ENCODE measurements at regions not wholly inside any gene's neighbourhood (a gene's known extent, or its start where the extent isn't known, plus 50 kb on each side); places are given as distances from the start of the nearest gene placed in this dataset.
A peak's percentile ranks its signal among the peaks of the same experiment; 100 is the strongest.

DNA sequence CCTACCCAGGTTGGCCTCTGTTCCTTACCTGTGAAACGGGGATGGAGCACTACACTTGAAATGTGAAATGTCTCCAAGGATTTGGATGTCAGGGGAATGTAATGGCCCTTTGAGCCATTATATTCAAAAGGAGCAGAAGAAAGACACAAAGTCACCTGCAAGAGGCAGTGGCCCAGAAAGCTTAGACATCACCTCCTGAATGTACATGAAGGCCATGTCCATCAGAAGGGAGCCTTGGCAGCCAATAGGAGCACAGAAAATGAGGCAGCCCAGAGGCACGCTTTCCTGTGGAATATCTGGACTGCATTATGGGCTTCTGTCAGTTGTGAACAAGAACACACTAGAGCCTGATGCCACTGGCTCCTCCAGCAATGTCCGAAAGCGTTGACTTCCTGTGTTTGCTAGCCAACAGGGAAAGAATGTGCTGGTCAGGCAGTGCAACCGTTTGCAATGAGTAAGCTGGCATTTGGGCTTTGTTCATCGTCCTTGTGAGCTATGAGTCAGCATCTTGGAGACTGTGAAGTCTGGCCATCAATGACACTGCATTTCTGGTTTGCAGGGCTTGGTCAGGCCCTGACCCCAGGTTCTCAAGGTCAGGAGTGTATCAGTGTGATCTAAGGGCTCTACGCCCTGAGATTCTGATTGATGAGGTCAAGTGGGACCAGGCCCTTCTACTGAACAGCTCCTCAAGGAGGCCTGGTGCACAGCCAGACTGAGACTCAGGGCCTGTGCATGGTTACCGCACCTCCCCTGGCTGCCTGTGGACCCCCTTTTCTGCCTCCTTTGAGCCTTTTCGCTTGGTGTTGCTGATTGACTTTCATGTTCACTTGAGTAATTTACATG lies 222.4 kb downstream of the RPS24 start:
- TF ChIP-seq, protein P1, sequence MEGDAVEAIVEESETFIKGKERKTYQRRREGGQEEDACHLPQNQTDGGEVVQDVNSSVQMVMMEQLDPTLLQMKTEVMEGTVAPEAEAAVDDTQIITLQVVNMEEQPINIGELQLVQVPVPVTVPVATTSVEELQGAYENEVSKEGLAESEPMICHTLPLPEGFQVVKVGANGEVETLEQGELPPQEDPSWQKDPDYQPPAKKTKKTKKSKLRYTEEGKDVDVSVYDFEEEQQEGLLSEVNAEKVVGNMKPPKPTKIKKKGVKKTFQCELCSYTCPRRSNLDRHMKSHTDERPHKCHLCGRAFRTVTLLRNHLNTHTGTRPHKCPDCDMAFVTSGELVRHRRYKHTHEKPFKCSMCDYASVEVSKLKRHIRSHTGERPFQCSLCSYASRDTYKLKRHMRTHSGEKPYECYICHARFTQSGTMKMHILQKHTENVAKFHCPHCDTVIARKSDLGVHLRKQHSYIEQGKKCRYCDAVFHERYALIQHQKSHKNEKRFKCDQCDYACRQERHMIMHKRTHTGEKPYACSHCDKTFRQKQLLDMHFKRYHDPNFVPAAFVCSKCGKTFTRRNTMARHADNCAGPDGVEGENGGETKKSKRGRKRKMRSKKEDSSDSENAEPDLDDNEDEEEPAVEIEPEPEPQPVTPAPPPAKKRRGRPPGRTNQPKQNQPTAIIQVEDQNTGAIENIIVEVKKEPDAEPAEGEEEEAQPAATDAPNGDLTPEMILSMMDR (IDR thresholded peaks at IDR 0.05): no peak
- Histone ChIP-seq H3K4me1 (no peaks in the 10 kb centered on the region), H3K27me3 (no peaks in the 10 kb centered on the region), H3K4me3 (no peak overlapping the region), H3K9me3 (no peaks in the 10 kb centered on the region), H3K27ac (no peak overlapping the region), H3K36me3 (no peaks in the 10 kb centered on the region)
- DNase-seq (peak in 2 of 6 donors; percentile 26 to 33), ATAC-seq (peak in 3 of 4 donors; percentile 69 to 86 (median 72)), FAIRE-seq (no peak)
- intact Hi-C loops (cut with DNase I): no loop called here
- WGBS, 2 donors: 66 to 70% methylated on average over 9 of the region's 9 CpGs

DNA sequence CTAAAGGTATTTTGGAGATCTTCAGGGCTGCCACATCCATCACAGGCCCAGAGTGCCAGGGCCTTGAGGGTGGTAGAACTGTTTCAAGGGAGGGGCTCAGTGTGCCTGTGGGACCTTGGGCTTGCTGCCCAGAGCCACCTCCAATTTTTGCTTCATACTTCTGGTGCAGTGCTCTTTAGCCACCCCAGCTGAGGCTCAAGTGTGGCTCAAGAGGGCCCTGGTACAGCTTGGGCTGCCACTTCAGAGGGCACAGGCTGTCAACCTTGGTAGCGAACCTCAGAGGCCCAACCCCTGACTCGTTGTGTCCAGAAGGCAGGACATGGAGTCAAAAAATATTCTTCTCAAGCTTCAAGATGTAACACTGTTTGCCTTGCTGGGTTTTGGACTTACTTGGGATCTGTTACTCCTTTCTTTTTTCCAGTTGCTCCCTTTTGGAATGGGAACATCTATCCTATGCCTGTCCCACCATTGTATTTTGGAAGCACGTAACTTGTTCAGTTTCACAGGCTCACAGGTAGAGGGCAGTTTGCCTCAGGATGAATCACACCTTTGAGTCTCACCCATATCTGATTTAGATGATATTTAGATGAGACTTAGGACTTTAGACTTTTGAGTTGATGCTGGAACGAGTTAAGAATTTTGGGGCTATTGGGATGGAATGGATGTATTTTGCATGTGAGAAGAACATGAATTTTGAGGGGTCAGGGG lies 224.8 kb downstream of the RPS24 start:
- Histone ChIP-seq H3K4me1 (no peaks in the 10 kb centered on the region), H3K9me3 (no peaks in the 10 kb centered on the region), H3K27me3 (no peaks in the 10 kb centered on the region), H3K27ac (no peak overlapping the region), H3K4me3 (no peak overlapping the region), H3K36me3 (no peaks in the 10 kb centered on the region)
- TF ChIP-seq, protein P1 (IDR thresholded peaks at IDR 0.05): no peak
- intact Hi-C loops (cut with DNase I): no loop called here
- FAIRE-seq (no peak), DNase-seq (no peak), ATAC-seq (no peak)
- 81 to 89% methylated on average over 4 of the region's 4 CpGs for WGBS, 2 donors

DNA sequence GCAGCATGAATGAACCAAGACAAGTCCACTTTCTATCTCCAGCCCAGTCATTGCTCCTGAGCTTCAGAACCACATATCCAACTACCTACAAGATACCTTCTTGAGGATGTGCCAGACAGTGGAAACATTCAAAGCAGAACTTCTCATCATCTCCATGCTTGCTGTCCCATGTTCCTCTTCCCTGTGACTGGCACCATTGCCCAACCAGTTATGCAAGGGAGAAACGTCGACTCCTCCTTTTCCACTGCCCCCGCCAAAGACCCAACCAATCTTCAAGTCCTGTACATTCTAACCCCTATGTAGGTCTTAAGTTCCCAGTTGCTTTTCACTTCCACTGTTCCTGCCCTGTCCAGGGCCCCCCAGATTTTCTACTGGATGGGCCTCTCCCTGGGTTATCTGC lies 225.7 kb downstream of the RPS24 start:
- no peak for ATAC-seq
- intact Hi-C loops (cut with DNase I): no loop called here
- no peak for FAIRE-seq

DNA sequence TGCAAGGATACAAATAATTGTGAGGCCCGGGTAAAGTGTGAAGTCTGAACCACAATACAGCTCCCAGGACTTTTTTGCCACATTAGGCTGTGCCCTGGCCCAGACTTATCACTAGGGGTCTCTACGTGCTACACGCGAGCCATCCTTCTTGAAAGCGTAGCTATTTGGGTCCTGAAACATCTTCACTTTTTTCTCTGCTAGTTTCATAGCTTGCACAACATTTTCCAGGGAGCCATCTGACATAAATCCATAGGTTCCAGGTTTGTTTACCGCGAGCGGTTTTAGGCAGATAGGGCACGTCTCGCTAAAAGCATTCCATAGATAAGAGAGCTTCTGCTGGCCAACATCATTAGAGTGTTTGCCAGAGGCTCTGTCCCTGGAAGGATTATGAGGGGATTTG lies 226.5 kb downstream of the RPS24 start:
- no peaks in the 10 kb centered on the region for H3K9me3 ChIP-seq
- H3K4me1 ChIP-seq: no peaks in the 10 kb centered on the region
- TF ChIP-seq, protein P1 (IDR thresholded peaks at IDR 0.05): no peak
- DNase-seq (no peak), ATAC-seq (no peak), FAIRE-seq (no peak)
- intact Hi-C loops (cut with DNase I): no loop called here
- no peak overlapping the region for H3K4me3 ChIP-seq
- H3K27me3 ChIP-seq: no peaks in the 10 kb centered on the region
- WGBS, 2 donors: 44 to 51% methylated on average over 10 of the region's 10 CpGs
- no peak overlapping the region for H3K27ac ChIP-seq
- H3K36me3 ChIP-seq: no peaks in the 10 kb centered on the region

More for the DNA sequence above, 225.7 kb downstream of the RPS24 start:
- 88 to 90% methylated on average over 3 of the region's 3 CpGs for WGBS, 2 donors
- Histone ChIP-seq H3K36me3 (no peaks in the 10 kb centered on the region), H3K27ac (no peak overlapping the region), H3K4me1 (no peaks in the 10 kb centered on the region), H3K4me3 (no peak overlapping the region), H3K27me3 (no peaks in the 10 kb centered on the region), H3K9me3 (no peaks in the 10 kb centered on the region)
- DNase-seq: no peak
- TF ChIP-seq, protein P1 (IDR thresholded peaks at IDR 0.05): no peak

DNA sequence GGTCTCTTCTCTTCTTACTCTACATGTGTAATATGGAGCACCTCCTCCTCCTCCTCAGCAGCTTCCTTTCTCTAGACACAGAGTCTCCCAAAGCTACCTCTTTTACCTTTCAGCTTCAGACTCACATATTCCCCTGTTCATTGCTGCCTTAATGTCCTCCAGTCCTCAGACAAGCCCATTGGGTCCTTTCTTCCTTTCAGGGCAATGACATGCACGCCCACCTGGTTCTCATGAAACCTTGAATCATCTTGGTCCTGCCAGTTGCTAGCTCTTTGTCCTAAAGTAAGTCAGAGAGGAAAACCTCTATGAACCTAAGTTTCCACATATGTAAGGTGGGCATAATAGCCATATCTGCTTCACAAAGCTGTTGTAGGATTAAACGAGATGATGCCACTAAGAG lies 227.0 kb downstream of the RPS24 start:
- no peaks in the 10 kb centered on the region for H3K4me1 ChIP-seq

More for the DNA sequence above, 227.0 kb downstream of the RPS24 start:
- FAIRE-seq (no peak), DNase-seq (no peak), ATAC-seq (no peak)
- Histone ChIP-seq H3K27ac (no peak overlapping the region), H3K4me3 (no peak overlapping the region), H3K27me3 (no peaks in the 10 kb centered on the region), H3K36me3 (no peaks in the 10 kb centered on the region), H3K9me3 (no peaks in the 10 kb centered on the region)
- 74 to 76% methylated on average over 2 of the region's 2 CpGs for WGBS, 2 donors
- TF ChIP-seq, protein P1 (IDR thresholded peaks at IDR 0.05): no peak
- intact Hi-C loops (cut with DNase I): no loop called here

All from pancreas (tissue), 10 donors.